ENCODE measurements at regions not wholly inside any gene's neighbourhood (a gene's known extent, or its start where the extent isn't known, plus 50 kb on each side); places are given as distances from the start of the nearest gene placed in this dataset.
A peak's percentile ranks its signal among the peaks of the same experiment; 100 is the strongest.

DNA sequence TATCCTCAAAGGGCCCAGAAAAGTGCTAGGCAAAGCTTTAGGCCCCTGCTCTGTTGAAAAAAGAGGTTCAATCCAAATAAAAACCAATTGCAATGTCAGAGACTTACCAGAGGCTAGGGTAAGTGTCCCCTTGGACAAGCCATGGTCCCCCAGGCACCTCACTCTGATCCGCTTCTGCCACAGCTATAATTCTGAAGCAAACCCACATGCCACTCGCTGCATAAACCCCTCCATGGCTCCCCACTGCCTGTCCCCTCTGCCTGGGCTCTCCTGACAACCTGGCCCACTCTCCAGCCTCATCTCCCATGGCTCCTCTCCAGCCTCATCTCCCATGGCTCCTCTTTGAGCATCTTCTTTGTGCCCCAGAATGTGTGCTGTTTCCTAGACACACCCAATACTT, 169.6 kb upstream of the TLE3 start:
- Mint-ChIP-seq H3K27me3 (peaks cover 0 to 43% (median 0%) of the 10 kb centered on the region in 5 donors), H3K4me3 (peak overlapping the region in 2 of 10 donors; percentile 3 to 28), H3K9me3 (no peaks in the 10 kb centered on the region), H3K27ac (peak overlapping the region in 2 of 9 donors; percentile 15 to 76), H3K36me3 (no peaks in the 10 kb centered on the region), H3K4me1 (peaks cover 15 to 60% (median 31%) of the 10 kb centered on the region in 7 donors)
- no peaks in the 10 kb centered on the region for H3K27me3 ChIP-seq (ENCODE audit: control insufficient read depth in 2 of 2, insufficient read depth in 2 of 2, low read length in 2 of 2)
- no peaks in the 10 kb centered on the region for H3K36me3 ChIP-seq (ENCODE audit: control insufficient read depth in 2 of 3, insufficient read depth in 3 of 3, low read length in 3 of 3)
- intact Hi-C loops (cut with micrococcal nuclease), result no loop called here
- CTCF ChIA-PET, result no interaction called here
- H3K4me3 ChIP-seq (ENCODE audit: low read length), result no peak overlapping the region
- no peak overlapping the region for H3K27ac ChIP-seq (ENCODE audit: low read depth, low read length)
- H3K9me3 ChIP-seq (ENCODE audit: control insufficient read depth in 2 of 3, low read length in 3 of 3), result no peaks in the 10 kb centered on the region
- no peak for ATAC-seq
- no peak for DNase-seq
- POLR2A ChIA-PET, result no interaction called here
- peaks cover 10 to 13% of the 10 kb centered on the region in 2 donors for H3K4me1 ChIP-seq (ENCODE audit: control insufficient read depth in 2 of 2, insufficient read depth in 2 of 2, low read length in 2 of 2)

- POLR2A ChIA-PET, result no interaction called here
- DNase-seq (peak in 1 of 9 donors; percentile 33), ATAC-seq (peak; percentile 85)
- Histone ChIP-seq H3K27me3 (ENCODE audit: control insufficient read depth in 2 of 2, insufficient read depth in 2 of 2, low read length in 2 of 2) (no peaks in the 10 kb centered on the region), H3K4me1 (ENCODE audit: control insufficient read depth in 2 of 2, insufficient read depth in 2 of 2, low read length in 2 of 2) (peaks cover 10 to 13% of the 10 kb centered on the region in 2 donors), H3K27ac (ENCODE audit: low read depth, low read length) (no peak overlapping the region), H3K9me3 (ENCODE audit: control insufficient read depth in 2 of 3, low read length in 3 of 3) (no peaks in the 10 kb centered on the region), H3K36me3 (ENCODE audit: control insufficient read depth in 2 of 3, insufficient read depth in 3 of 3, low read length in 3 of 3) (no peaks in the 10 kb centered on the region), H3K4me3 (ENCODE audit: low read length) (no peak overlapping the region)
- H3K27ac Mint-ChIP-seq, result peak overlapping the region in 2 of 9 donors; percentile 15 to 41
- H3K27me3 Mint-ChIP-seq, result peaks cover 0 to 45% (median 0%) of the 10 kb centered on the region in 5 donors
- H3K9me3 Mint-ChIP-seq, result no peaks in the 10 kb centered on the region
- CTCF ChIA-PET, result no interaction called here
- no peaks in the 10 kb centered on the region for H3K36me3 Mint-ChIP-seq
- H3K4me1 Mint-ChIP-seq, result peaks cover 22 to 66% (median 31%) of the 10 kb centered on the region in 7 donors
- H3K4me3 Mint-ChIP-seq, result peak overlapping the region in 3 of 10 donors; percentile 13 to 46 (median 28)
- intact Hi-C loops (cut with micrococcal nuclease), result no loop called here
Observed at GRCh38 chr15:70266412-70267121, 168.8 kb upstream of the TLE3 start.

- Mint-ChIP-seq H3K4me1 (peaks cover 22 to 62% (median 33%) of the 10 kb centered on the region in 7 donors), H3K36me3 (no peaks in the 10 kb centered on the region), H3K4me3 (peak overlapping the region in 2 of 10 donors; percentile 28 to 51), H3K9me3 (no peaks in the 10 kb centered on the region), H3K27me3 (peaks cover 0 to 43% (median 0%) of the 10 kb centered on the region in 5 donors), H3K27ac (peak overlapping the region in 2 of 9 donors; percentile 15 to 67)
- no peaks in the 10 kb centered on the region for H3K9me3 ChIP-seq (ENCODE audit: control insufficient read depth in 2 of 3, low read length in 3 of 3)
- ATAC-seq (no peak), DNase-seq (no peak)
- ChIA-PET CTCF (no interaction called here), POLR2A (no interaction called here)
- intact Hi-C loops (cut with micrococcal nuclease), result no loop called here
- H3K4me3 ChIP-seq (ENCODE audit: low read length), result no peak overlapping the region
- no peak overlapping the region for H3K27ac ChIP-seq (ENCODE audit: low read depth, low read length)
- no peaks in the 10 kb centered on the region for H3K36me3 ChIP-seq (ENCODE audit: control insufficient read depth in 2 of 3, insufficient read depth in 3 of 3, low read length in 3 of 3)
- H3K27me3 ChIP-seq (ENCODE audit: control insufficient read depth in 2 of 2, insufficient read depth in 2 of 2, low read length in 2 of 2), result no peaks in the 10 kb centered on the region
- peaks cover 10 to 13% of the 10 kb centered on the region in 2 donors for H3K4me1 ChIP-seq (ENCODE audit: control insufficient read depth in 2 of 2, insufficient read depth in 2 of 2, low read length in 2 of 2)
Observed at GRCh38 chr15:70265986-70266385, 168.3 kb upstream of the TLE3 start.

GRCh38 chr15:70265466-70265978, 167.8 kb upstream of the TLE3 start:
- Mint-ChIP-seq H3K9me3 (no peaks in the 10 kb centered on the region), H3K4me3 (peak overlapping the region in 1 of 10 donors; percentile 51), H3K27ac (peak overlapping the region in 1 of 9 donors; percentile 67), H3K4me1 (peaks cover 22 to 62% (median 32%) of the 10 kb centered on the region in 7 donors), H3K27me3 (peaks cover 0 to 44% (median 0%) of the 10 kb centered on the region in 5 donors), H3K36me3 (no peaks in the 10 kb centered on the region)
- Histone ChIP-seq H3K27ac (ENCODE audit: low read depth, low read length) (no peak overlapping the region), H3K4me1 (ENCODE audit: control insufficient read depth in 2 of 2, insufficient read depth in 2 of 2, low read length in 2 of 2) (peaks cover 10 to 12% of the 10 kb centered on the region in 2 donors), H3K27me3 (ENCODE audit: control insufficient read depth in 2 of 2, insufficient read depth in 2 of 2, low read length in 2 of 2) (no peaks in the 10 kb centered on the region), H3K9me3 (ENCODE audit: control insufficient read depth in 2 of 3, low read length in 3 of 3) (no peaks in the 10 kb centered on the region), H3K4me3 (ENCODE audit: low read length) (no peak overlapping the region), H3K36me3 (ENCODE audit: control insufficient read depth in 2 of 3, insufficient read depth in 3 of 3, low read length in 3 of 3) (no peaks in the 10 kb centered on the region)
- ChIA-PET POLR2A (no interaction called here), CTCF (no interaction called here)
- DNase-seq (no peak), ATAC-seq (no peak)
- intact Hi-C loops (cut with micrococcal nuclease), result no loop called here

DNA sequence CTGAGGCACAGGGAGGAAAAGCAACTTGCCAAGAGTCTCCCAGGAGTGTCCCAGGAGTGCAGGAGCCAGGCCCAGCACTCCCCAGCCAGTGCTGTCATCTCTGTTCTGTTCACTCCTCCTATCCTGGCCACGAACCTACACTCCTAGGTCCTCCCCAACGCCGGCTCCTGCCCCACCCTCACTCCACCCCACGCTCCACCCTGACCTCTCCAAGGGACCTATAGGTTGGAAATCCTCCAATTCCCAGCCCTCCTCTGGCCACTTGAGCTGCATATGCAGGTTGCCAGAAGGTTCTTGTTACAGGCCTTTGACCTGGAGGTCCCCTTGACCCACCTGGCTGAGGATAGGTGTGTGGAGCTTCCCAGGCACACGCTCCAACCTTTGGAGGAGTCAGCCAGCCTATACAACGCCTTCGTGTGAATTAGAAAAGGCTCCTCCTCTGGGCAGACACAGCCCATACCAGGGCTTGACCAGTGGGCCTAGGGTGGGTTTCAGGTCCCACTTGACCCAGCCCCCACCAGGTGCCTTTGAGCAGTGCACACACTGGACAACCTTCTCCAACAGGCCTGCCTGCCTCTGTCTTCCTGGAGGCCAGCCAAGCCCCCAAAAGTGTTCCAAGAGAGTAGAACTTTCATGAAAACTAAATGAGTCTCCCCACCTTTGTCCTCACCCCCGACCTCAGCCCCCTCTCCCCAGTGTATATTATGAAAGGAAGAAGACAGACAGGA, 167.2 kb upstream of the TLE3 start:
- Histone ChIP-seq H3K27ac (ENCODE audit: low read depth, low read length) (no peak overlapping the region), H3K4me1 (ENCODE audit: control insufficient read depth in 2 of 2, insufficient read depth in 2 of 2, low read length in 2 of 2) (peaks cover 15 to 16% of the 10 kb centered on the region in 2 donors), H3K4me3 (ENCODE audit: low read length) (no peak overlapping the region), H3K9me3 (ENCODE audit: control insufficient read depth in 2 of 3, low read length in 3 of 3) (no peaks in the 10 kb centered on the region), H3K27me3 (ENCODE audit: control insufficient read depth in 2 of 2, insufficient read depth in 2 of 2, low read length in 2 of 2) (no peaks in the 10 kb centered on the region), H3K36me3 (ENCODE audit: control insufficient read depth in 2 of 3, insufficient read depth in 3 of 3, low read length in 3 of 3) (no peaks in the 10 kb centered on the region)
- no peaks in the 10 kb centered on the region for H3K36me3 Mint-ChIP-seq
- no peaks in the 10 kb centered on the region for H3K9me3 Mint-ChIP-seq
- no peak overlapping the region for H3K4me3 Mint-ChIP-seq
- ChIA-PET POLR2A (no interaction called here), CTCF (no interaction called here)
- intact Hi-C loops (cut with micrococcal nuclease), result no loop called here
- H3K27ac Mint-ChIP-seq, result no peak overlapping the region
- DNase-seq (no peak), ATAC-seq (no peak)
- peaks cover 25 to 62% (median 35%) of the 10 kb centered on the region in 7 donors for H3K4me1 Mint-ChIP-seq
- peaks cover 0 to 46% (median 0%) of the 10 kb centered on the region in 5 donors for H3K27me3 Mint-ChIP-seq

DNA sequence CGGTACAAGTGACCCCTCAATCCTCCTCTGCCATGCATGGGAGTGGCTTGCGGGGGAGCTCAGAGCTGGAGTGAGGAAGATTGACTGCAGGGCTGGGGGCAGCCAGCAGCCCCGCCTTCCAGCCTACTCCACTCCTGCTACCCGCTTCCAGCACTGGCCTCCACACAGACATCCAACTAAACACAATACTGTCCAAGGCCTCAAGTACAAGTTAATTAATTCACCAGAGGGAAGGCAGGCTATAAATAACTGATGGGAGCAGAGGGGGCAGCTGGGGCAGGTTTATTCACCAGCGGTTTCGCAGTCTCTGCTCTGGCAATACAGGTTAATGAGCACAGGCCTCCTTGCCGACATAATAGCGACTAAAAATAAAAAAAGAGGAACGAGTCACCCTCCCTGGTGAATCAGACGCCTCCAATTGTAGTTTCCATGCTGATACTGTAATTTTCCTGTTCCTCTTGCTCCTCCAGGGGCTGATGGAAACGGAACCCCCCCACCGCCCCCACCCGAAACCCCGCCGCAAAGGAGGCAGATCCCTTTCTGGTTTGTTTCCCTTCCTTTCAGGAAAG, 166.4 kb upstream of the TLE3 start:
- DNase-seq, result no peak
- H3K9me3 Mint-ChIP-seq, result no peaks in the 10 kb centered on the region
- POLR2A ChIA-PET, result no interaction called here

More for the DNA sequence above, 166.4 kb upstream of the TLE3 start:
- H3K4me1 Mint-ChIP-seq, result peaks cover 30 to 64% (median 43%) of the 10 kb centered on the region in 7 donors
- H3K36me3 Mint-ChIP-seq, result no peaks in the 10 kb centered on the region
- Histone ChIP-seq H3K4me3 (ENCODE audit: low read length) (no peak overlapping the region), H3K27ac (ENCODE audit: low read depth, low read length) (no peak overlapping the region), H3K27me3 (ENCODE audit: control insufficient read depth in 2 of 2, insufficient read depth in 2 of 2, low read length in 2 of 2) (no peaks in the 10 kb centered on the region), H3K9me3 (ENCODE audit: control insufficient read depth in 2 of 3, low read length in 3 of 3) (no peaks in the 10 kb centered on the region), H3K4me1 (ENCODE audit: control insufficient read depth in 2 of 2, insufficient read depth in 2 of 2, low read length in 2 of 2) (peaks cover 23 to 24% of the 10 kb centered on the region in 2 donors), H3K36me3 (ENCODE audit: control insufficient read depth in 2 of 3, insufficient read depth in 3 of 3, low read length in 3 of 3) (no peaks in the 10 kb centered on the region)
- CTCF ChIA-PET, result no interaction called here
- H3K27me3 Mint-ChIP-seq, result peaks cover 0 to 39% (median 0%) of the 10 kb centered on the region in 5 donors
- intact Hi-C loops (cut with micrococcal nuclease), result no loop called here
- H3K27ac Mint-ChIP-seq, result no peak overlapping the region
- H3K4me3 Mint-ChIP-seq, result no peak overlapping the region
- ATAC-seq, result peak; percentile 45
